ENCODE measurements at regions not wholly inside any gene's neighbourhood (a gene's known extent, or its start where the extent isn't known, plus 50 kb on each side); places are given as distances from the start of the nearest gene placed in this dataset.

- TF ChIP-seq, protein P1, sequence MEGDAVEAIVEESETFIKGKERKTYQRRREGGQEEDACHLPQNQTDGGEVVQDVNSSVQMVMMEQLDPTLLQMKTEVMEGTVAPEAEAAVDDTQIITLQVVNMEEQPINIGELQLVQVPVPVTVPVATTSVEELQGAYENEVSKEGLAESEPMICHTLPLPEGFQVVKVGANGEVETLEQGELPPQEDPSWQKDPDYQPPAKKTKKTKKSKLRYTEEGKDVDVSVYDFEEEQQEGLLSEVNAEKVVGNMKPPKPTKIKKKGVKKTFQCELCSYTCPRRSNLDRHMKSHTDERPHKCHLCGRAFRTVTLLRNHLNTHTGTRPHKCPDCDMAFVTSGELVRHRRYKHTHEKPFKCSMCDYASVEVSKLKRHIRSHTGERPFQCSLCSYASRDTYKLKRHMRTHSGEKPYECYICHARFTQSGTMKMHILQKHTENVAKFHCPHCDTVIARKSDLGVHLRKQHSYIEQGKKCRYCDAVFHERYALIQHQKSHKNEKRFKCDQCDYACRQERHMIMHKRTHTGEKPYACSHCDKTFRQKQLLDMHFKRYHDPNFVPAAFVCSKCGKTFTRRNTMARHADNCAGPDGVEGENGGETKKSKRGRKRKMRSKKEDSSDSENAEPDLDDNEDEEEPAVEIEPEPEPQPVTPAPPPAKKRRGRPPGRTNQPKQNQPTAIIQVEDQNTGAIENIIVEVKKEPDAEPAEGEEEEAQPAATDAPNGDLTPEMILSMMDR (IDR thresholded peaks at IDR 0.05; ENCODE audit: borderline replicate concordance, extremely low read depth, low read length, poor library complexity, severe bottlenecking), result no peak
- TF ChIP-seq EZH2 (IDR thresholded peaks at IDR 0.05; ENCODE audit: borderline replicate concordance, low read depth, low read length, severe bottlenecking), result no peak
These were observed 214.4 kb upstream of the LRATD1 start for GRCh38 chr2:14418115-14418514.
